ENCODE measurements at regions not wholly inside any gene's neighbourhood (a gene's known extent, or its start where the extent isn't known, plus 50 kb on each side); places are given as distances from the start of the nearest gene placed in this dataset.

DNA sequence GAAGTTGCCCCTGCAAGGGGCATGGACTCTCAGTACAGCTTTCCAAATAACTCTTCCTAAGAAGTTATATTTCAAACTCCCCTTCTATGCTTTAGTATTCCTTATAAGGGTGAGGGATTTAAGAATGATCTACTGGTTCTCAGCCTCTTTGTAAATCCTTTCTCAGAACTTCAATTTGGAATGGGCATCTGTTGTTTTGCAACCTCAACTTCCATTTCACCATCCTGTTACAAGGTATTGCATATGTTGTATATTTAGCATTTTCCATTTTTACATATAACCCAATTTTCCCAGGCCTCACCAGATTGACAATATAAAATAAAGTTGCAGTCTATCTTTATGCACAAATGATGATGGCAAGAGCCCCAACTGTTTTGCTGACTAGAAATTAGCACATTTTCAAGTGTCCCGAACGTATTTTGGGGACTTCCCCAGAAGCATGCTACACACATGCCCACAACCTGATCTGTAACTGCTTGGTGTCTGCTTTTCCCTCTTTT is 154.9 kb upstream of the CARMIL1 start:
- TF ChIP-seq, protein P1, sequence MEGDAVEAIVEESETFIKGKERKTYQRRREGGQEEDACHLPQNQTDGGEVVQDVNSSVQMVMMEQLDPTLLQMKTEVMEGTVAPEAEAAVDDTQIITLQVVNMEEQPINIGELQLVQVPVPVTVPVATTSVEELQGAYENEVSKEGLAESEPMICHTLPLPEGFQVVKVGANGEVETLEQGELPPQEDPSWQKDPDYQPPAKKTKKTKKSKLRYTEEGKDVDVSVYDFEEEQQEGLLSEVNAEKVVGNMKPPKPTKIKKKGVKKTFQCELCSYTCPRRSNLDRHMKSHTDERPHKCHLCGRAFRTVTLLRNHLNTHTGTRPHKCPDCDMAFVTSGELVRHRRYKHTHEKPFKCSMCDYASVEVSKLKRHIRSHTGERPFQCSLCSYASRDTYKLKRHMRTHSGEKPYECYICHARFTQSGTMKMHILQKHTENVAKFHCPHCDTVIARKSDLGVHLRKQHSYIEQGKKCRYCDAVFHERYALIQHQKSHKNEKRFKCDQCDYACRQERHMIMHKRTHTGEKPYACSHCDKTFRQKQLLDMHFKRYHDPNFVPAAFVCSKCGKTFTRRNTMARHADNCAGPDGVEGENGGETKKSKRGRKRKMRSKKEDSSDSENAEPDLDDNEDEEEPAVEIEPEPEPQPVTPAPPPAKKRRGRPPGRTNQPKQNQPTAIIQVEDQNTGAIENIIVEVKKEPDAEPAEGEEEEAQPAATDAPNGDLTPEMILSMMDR (conservative IDR thresholded peaks at IDR 0.05; ENCODE audit: low read depth, low read length) = no peak
- H3K4me3 ChIP-seq (ENCODE audit: low read depth, low read length) = no peak overlapping the region
- no peak for DNase-seq (ENCODE audit: low read depth)

DNA sequence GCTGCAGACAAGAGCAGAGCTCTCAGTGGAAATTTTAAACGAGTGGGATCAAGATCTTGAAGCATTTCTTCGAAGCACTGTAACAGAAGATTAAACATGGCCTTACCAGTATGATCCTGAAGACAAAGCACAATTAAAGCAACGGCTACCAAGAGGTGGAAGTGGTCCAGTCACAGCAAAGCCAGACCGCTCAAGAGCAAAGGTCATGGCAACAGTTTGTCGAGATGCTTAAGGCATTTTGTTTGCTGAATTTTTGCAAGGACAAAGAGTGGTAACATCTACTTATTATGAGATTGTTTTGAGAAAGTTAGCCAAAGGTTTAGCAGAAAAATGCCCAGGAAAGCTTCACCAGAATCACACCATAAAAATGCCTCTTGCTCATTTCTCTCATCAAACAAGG is 153.4 kb upstream of the CARMIL1 start:
- no peak for DNase-seq (ENCODE audit: low read depth)
- no peak overlapping the region for H3K4me3 ChIP-seq (ENCODE audit: low read depth, low read length)
- TF ChIP-seq, protein P1 (conservative IDR thresholded peaks at IDR 0.05; ENCODE audit: low read depth, low read length) = no peak

DNA sequence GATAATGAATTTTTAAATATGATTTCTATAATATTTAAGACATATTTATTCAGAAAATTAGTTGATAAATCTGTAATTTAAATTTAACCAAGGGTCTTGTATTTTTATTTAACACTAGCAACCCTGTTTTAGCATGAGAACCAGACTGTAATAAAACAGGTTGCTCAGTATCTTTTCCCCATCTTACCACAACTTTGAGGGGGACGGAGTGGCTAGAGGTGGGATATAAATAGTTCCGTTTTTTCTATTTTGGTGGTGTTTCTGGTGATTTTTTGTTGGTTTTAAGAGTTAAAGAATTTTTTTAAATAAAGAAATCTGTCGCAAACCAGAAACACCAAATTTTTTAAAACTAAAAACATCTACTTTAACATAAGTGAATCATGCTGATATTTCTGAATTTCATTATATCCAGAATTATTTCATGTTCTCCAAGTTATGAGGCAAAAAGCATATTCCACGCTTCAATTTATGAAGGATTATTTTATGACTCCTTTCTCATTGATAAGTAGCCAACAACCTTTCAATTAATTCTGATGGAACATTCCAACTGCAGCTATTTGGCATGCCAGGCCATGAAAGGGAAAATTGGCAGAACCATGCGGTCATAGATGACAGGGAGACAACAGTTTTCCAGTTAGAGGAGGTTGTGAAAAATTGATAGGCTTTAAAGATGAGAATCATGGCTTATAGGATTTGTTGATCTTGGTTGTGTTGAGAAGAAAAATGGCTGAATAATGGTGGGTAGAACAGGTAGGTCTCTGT is 151.9 kb upstream of the CARMIL1 start:
- H3K4me3 ChIP-seq (ENCODE audit: low read depth, low read length) = no peak overlapping the region
- TF ChIP-seq, protein P1 (conservative IDR thresholded peaks at IDR 0.05; ENCODE audit: low read depth, low read length) = no peak
- no peak for DNase-seq (ENCODE audit: low read depth)

DNA sequence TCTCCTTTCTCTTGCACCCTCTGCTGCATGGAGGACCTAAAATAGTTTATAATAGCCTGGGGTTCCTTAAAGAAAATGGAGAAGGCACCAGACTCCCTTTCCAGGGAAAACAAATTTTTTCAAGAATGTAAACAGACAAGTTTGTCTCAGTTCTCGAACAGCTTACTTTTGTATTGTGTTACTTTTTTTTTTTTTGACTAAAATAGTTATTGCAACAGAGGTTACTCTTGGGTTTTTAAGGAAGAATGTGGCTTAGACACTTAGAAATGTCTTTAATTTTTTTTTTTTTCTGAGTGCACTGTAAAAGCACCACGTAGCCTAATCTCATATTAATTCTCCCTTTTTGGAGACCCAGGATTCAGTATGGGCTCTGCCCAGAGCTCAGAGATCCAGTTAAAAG is 148.7 kb upstream of the CARMIL1 start:
- H3K4me3 ChIP-seq (ENCODE audit: low read depth, low read length) = no peak overlapping the region
- DNase-seq (ENCODE audit: low read depth) = peak; percentile 26
- TF ChIP-seq, protein P1 (conservative IDR thresholded peaks at IDR 0.05; ENCODE audit: low read depth, low read length) = no peak

DNA sequence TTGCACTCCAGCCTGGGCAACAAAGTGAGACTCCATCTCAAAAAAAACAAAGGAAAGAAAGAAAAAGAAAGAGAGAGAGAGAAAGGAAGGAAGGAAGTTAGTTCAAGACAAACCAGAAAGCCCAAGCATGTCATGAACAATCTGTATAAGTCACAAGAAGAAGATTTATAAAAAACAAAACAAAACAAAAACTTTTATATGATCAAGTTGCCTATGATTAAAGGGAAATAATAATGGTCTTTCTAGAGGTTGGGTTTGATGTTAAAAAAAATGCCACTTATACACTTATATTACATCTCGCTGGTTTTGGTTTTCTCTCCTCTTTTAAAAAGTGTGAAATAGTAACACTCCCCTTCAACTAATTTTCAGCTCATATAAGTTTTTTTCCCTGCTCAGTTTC is 146.2 kb upstream of the CARMIL1 start:
- TF ChIP-seq, protein P1 (conservative IDR thresholded peaks at IDR 0.05; ENCODE audit: low read depth, low read length) = no peak
- H3K4me3 ChIP-seq (ENCODE audit: low read depth, low read length) = no peak overlapping the region

DNA sequence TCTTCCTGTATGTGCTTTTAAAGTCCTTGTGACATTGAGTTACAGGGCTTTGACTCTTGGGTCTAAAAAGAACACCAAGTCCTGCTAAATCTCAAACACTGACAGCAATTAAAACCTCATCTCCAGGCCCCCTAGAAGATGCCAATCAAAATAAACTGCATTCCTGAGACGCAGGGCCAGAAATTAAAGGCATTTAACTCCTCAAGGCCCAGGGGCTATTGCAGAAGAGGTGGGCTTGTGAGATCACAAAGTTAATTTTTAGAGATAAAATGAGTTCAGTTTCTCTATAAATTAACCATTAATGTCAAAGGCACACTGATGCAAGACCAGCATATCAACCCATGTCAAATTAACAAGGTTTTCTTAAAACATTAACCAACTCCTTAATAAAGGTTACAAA is 145.6 kb upstream of the CARMIL1 start:
- TF ChIP-seq, protein P1 (conservative IDR thresholded peaks at IDR 0.05; ENCODE audit: low read depth, low read length) = no peak
- no peak for DNase-seq (ENCODE audit: low read depth)
- H3K4me3 ChIP-seq (ENCODE audit: low read depth, low read length) = no peak overlapping the region

More for the DNA sequence above, 146.2 kb upstream of the CARMIL1 start:
- no peak for DNase-seq (ENCODE audit: low read depth)

DNA sequence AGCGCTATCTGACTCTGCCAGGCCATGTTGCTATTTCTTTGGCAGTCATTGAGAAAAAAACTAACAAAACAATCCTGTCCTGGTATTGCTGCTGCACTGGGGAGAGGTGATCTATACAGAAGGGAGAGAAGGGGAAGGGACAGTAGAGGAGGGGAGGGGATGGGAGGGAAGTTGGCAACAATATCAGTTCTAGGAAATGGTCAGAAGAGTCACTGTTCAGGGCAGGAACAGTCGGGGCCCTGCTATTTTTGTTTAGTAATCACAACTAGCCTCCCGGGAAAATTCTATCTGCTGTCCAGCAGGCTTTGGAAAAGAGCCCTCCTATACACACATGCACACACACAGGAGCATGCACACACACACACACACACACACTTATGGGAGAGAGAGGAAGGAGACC is 142.3 kb upstream of the CARMIL1 start:
- TF ChIP-seq, protein P1 (conservative IDR thresholded peaks at IDR 0.05; ENCODE audit: low read depth, low read length) = no peak
- DNase-seq (ENCODE audit: low read depth) = peak; percentile 36
- no peak overlapping the region for H3K4me3 ChIP-seq (ENCODE audit: low read depth, low read length)

Measured in choroid plexus epithelial cell (primary cell).